ENCODE measurements at regions not wholly inside any gene's neighbourhood (a gene's known extent, or its start where the extent isn't known, plus 50 kb on each side); places are given as distances from the start of the nearest gene placed in this dataset.

GRCh38 chr1:29709704-29710280, 473.5 kb downstream of the PTPRU start:
- Histone ChIP-seq H3K79me2 (ENCODE audit: control insufficient read depth, insufficient read depth, low read length) (no peaks in the 10 kb centered on the region), H3K9me3 (replicated peaks; ENCODE audit: control insufficient read depth, insufficient read depth, low read length) (no peaks in the 10 kb centered on the region), H3K36me3 (ENCODE audit: control insufficient read depth in 2 of 2, insufficient read depth in 2 of 2, low read length in 1 of 2) (no peaks in the 10 kb centered on the region), H3K27me3 (replicated peaks in 1 of 2; ENCODE audit: control insufficient read depth in 2 of 2, insufficient read depth in 2 of 2, low read length in 1 of 2) (no peaks in the 10 kb centered on the region), H3K4me1 (ENCODE audit: control insufficient read depth, insufficient read depth, low read length) (peaks cover 31% of the 10 kb centered on the region), H3K4me3 (no peak overlapping the region), H3K4me2 (ENCODE audit: control insufficient read depth, insufficient read depth) (peak overlapping the region; percentile 47; the same call in 1 of the 2 replicates), H4K20me1 (ENCODE audit: control insufficient read depth, insufficient read depth) (no peaks in the 10 kb centered on the region), H3K9ac (ENCODE audit: control insufficient read depth, insufficient read depth, low read length) (no peak overlapping the region), H3K27ac (ENCODE audit: control insufficient read depth, insufficient read depth) (peak overlapping the region; percentile 44), H2AFZ (ENCODE audit: control insufficient read depth, low read depth, low read length) (peak overlapping the region; percentile 67)
- ChIA-PET SMC1A (ENCODE audit: uncharacterized antibody, unreplicated experiment) (no interaction called here), POLR2A (no interaction called here), RAD21 (ENCODE audit: unreplicated experiment) (interaction anchor here (0.9 kb wide), 1 partner anchor 51 kb away, joined by 3 read pairs; no protein-coding TSS in a partner anchor), CTCF (no interaction called here)
- ATAC-seq (peak; percentile 36), DNase-seq (ENCODE audit: low read depth, low spot score) (no peak), FAIRE-seq (no peak)
- 43% methylated on average over 9 of the region's 9 CpGs for WGBS (ENCODE audit: insufficient coverage, insufficient replicate concordance, low lambda C conversion rate, missing lambda C conversion rate)
- BruUV-seq (replicated peaks) = no TSS peak
- in situ Hi-C loops (cut with MboI) (no loop called here), intact Hi-C loops (cut with micrococcal nuclease; ENCODE audit: unreplicated experiment) (no loop called here)
- peak; percentile 52 for TF ChIP-seq JUNB (IDR thresholded peaks at IDR 0.05)
- TF ChIP-seq POLR2AphosphoS2 (IDR thresholded peaks at IDR 0.05; ENCODE audit: low read depth, low read length) = no peak
- no peak for TF ChIP-seq RB1 (IDR thresholded peaks at IDR 0.05; ENCODE audit: borderline replicate concordance)
- TF ChIP-seq TARDBP (IDR thresholded peaks at IDR 0.05; ENCODE audit: borderline replicate concordance) = no peak
- no peak for TF ChIP-seq RELA (IDR thresholded peaks at IDR 0.05; ENCODE audit: borderline replicate concordance, partially characterized antibody)
- no peak for TF ChIP-seq POLR2AphosphoS5 (IDR thresholded peaks at IDR 0.05; ENCODE audit: low read length)

GRCh38 chr1:29708796-29709703, 472.7 kb downstream of the PTPRU start:
- ATAC-seq = peak; percentile 41
- RAD21 ChIA-PET (ENCODE audit: unreplicated experiment) = no interaction called here
- H3K79me2 ChIP-seq (ENCODE audit: control insufficient read depth, insufficient read depth, low read length) = no peaks in the 10 kb centered on the region
- no peak overlapping the region for H3K4me3 ChIP-seq
- CTCF ChIA-PET = no interaction called here
- no peak for FAIRE-seq
- POLR2A ChIA-PET = no interaction called here
- H3K4me1 ChIP-seq (ENCODE audit: control insufficient read depth, insufficient read depth, low read length) = peaks cover 31% of the 10 kb centered on the region
- H3K9ac ChIP-seq (ENCODE audit: control insufficient read depth, insufficient read depth, low read length) = no peak overlapping the region
- peak overlapping the region; percentile 67 for H2AFZ ChIP-seq (ENCODE audit: control insufficient read depth, low read depth, low read length)
- H3K36me3 ChIP-seq (ENCODE audit: control insufficient read depth in 2 of 2, insufficient read depth in 2 of 2, low read length in 1 of 2) = no peaks in the 10 kb centered on the region
- intact Hi-C loops (cut with micrococcal nuclease; ENCODE audit: unreplicated experiment) (no loop called here), in situ Hi-C loops (cut with MboI) (no loop called here)
- H3K27me3 ChIP-seq (replicated peaks in 1 of 2; ENCODE audit: control insufficient read depth in 2 of 2, insufficient read depth in 2 of 2, low read length in 1 of 2) = no peaks in the 10 kb centered on the region
- no peak for DNase-seq (ENCODE audit: low read depth, low spot score)
- no peaks in the 10 kb centered on the region for H4K20me1 ChIP-seq (ENCODE audit: control insufficient read depth, insufficient read depth)
- SMC1A ChIA-PET (ENCODE audit: uncharacterized antibody, unreplicated experiment) = no interaction called here
- no peaks in the 10 kb centered on the region for H3K9me3 ChIP-seq (replicated peaks; ENCODE audit: control insufficient read depth, insufficient read depth, low read length)
- peak overlapping the region; percentile 47; the same call in 1 of the 2 replicates for H3K4me2 ChIP-seq (ENCODE audit: control insufficient read depth, insufficient read depth)
- peak overlapping the region; percentile 46 for H3K27ac ChIP-seq (ENCODE audit: control insufficient read depth, insufficient read depth)
- 15% methylated on average over 13 of the region's 13 CpGs for WGBS (ENCODE audit: insufficient coverage, insufficient replicate concordance, low lambda C conversion rate, missing lambda C conversion rate)
- BruUV-seq (replicated peaks) = no TSS peak
- TF ChIP-seq RELA (IDR thresholded peaks at IDR 0.05; ENCODE audit: borderline replicate concordance, partially characterized antibody) = no peak
- no peak for TF ChIP-seq ZSCAN29 (IDR thresholded peaks at IDR 0.05)
- TF ChIP-seq TCF3 (IDR thresholded peaks at IDR 0.05; ENCODE audit: borderline replicate concordance, insufficient read depth, low read depth, low read length) = peak; percentile 55; the same call in 1 of the 2 replicates
- no peak for TF ChIP-seq EZH2 (IDR thresholded peaks at IDR 0.05; ENCODE audit: borderline replicate concordance, control insufficient read depth, low read depth, low read length)
